Upper lobe of left lung (tissue), 4 donors: ENCODE measurements at regions not wholly inside any gene's neighbourhood (a gene's known extent, or its start where the extent isn't known, plus 50 kb on each side); places are given as distances from the start of the nearest gene placed in this dataset.

Source experiments
- CTCF ChIP-seq, 6 experiments: fragments of 450-650 bp in 4 of 6; fragments of 200-600 bp in 2 of 6; sonication (generic) in 2 of 6; IDR thresholded peaks; one replicate each; pipeline ENCODE4 v1.5.1; 2016 to 2019; ENCODE audit warnings: antibody characterized with exemption in 6 of 6
- EP300 ChIP-seq, 4 donors: sonication (generic); formaldehyde crosslinking; IDR thresholded peaks; one replicate each; pipeline ENCODE4 v1.5.1; 2017; ENCODE audit warnings: antibody characterized with exemption in 4 of 4, control low read depth in 2 of 4

DNA sequence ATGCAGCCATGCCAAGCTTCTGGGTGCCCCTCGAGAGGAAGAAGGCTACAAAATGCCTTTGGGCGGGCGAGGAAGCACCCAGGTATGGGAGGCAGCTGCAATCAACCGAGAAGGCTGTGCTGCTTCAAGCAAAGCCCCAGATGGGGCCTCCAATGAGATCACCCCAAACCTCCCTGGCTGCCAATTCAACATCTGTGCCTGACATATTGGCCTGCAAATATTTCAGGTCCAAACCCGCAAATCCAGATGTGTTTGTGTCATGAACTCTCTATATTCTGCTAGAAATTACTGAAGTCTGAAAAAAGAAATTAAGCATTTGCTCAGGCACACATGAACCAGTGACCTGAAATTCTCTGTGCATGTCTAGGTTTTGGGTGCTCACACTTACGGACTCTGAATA, 78.8 kb upstream of the RCN1 start:
- TF ChIP-seq CTCF (IDR thresholded peaks at IDR 0.05) (no peak), EP300 (IDR thresholded peaks at IDR 0.05) (no peak)
